ENCODE measurements at regions not wholly inside any gene's neighbourhood (a gene's known extent, or its start where the extent isn't known, plus 50 kb on each side); places are given as distances from the start of the nearest gene placed in this dataset.

- BruUV-seq (replicated peaks): no TSS peak
- no peaks in the 10 kb centered on the region for H3K79me2 ChIP-seq (ENCODE audit: insufficient read depth, low read length)
Measured at GRCh38 chr13:109314101-109314500, 472.3 kb downstream of the IRS2 start.

More at GRCh38 chr13:109314101-109314500, 472.3 kb downstream of the IRS2 start:
- Histone ChIP-seq H3K27me3 (ENCODE audit: insufficient read depth, low read length) (no peaks in the 10 kb centered on the region), H3K4me3 (replicated peaks in 1 of 2; ENCODE audit: low read depth in 1 of 2, low read length in 2 of 2) (no peak overlapping the region), H3K36me3 (ENCODE audit: control insufficient read depth in 1 of 2, insufficient read depth in 2 of 2, low read length in 2 of 2) (no peaks in the 10 kb centered on the region), H3K4me1 (ENCODE audit: control insufficient read depth in 1 of 2, insufficient read depth in 2 of 2, low read length in 2 of 2) (no peaks in the 10 kb centered on the region), H3K9me2 (ENCODE audit: insufficient read depth) (no peaks in the 10 kb centered on the region), H2AFZ (ENCODE audit: low read depth, low read length, poor library complexity, severe bottlenecking) (no peak overlapping the region), H4K20me1 (ENCODE audit: insufficient read depth) (no peaks in the 10 kb centered on the region), H3K9me3 (ENCODE audit: control insufficient read depth in 1 of 2, insufficient read depth in 1 of 2, low read depth in 1 of 2, low read length in 2 of 2) (no peaks in the 10 kb centered on the region), H3K9ac (ENCODE audit: low read length) (no peak overlapping the region), H3K27ac (ENCODE audit: low read depth, low read length) (no peak overlapping the region), H3K4me2 (ENCODE audit: low read length) (no peak overlapping the region)
- intact Hi-C loops (cut with micrococcal nuclease): no loop called here
- DNase-seq (ENCODE audit: low read depth, low spot score) (no peak), ATAC-seq (no peak)
- TF ChIP-seq CBX3 (IDR thresholded peaks at IDR 0.05; ENCODE audit: low read depth) (no peak), REST (IDR thresholded peaks at IDR 0.05; ENCODE audit: low read depth) (no peak), SRF (IDR thresholded peaks at IDR 0.05; ENCODE audit: low read depth) (no peak), ZNF274 (IDR thresholded peaks at IDR 0.05; ENCODE audit: low read depth, low read length) (no peak), EGR1 (IDR thresholded peaks at IDR 0.05; ENCODE audit: low read depth) (no peak), FOSL1 (IDR thresholded peaks at IDR 0.05; ENCODE audit: low read depth) (no peak), YY1 (IDR thresholded peaks at IDR 0.05; ENCODE audit: extremely low read depth, insufficient replicate concordance, low read depth, low read length) (no peak), POLR2AphosphoS5 (IDR thresholded peaks at IDR 0.05; ENCODE audit: low read depth, low read length) (no peak), SP1 (IDR thresholded peaks at IDR 0.05; ENCODE audit: low read depth) (no peak), EZH2 (IDR thresholded peaks at IDR 0.05) (no peak), CEBPB (IDR thresholded peaks at IDR 0.05; ENCODE audit: low read depth) (no peak), JUND (IDR thresholded peaks at IDR 0.05) (no peak), ZFX (IDR thresholded peaks at IDR 0.05) (no peak), TCF7L2 (IDR thresholded peaks at IDR 0.05; ENCODE audit: borderline replicate concordance, extremely low read depth, insufficient read depth, insufficient read length) (no peak), SIN3A (IDR thresholded peaks at IDR 0.05; ENCODE audit: low read depth) (no peak)
- TF ChIP-seq, protein P1, sequence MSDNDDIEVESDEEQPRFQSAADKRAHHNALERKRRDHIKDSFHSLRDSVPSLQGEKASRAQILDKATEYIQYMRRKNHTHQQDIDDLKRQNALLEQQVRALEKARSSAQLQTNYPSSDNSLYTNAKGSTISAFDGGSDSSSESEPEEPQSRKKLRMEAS (IDR thresholded peaks at IDR 0.05): no peak
- TF ChIP-seq, protein P2, sequence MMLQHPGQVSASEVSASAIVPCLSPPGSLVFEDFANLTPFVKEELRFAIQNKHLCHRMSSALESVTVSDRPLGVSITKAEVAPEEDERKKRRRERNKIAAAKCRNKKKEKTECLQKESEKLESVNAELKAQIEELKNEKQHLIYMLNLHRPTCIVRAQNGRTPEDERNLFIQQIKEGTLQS (IDR thresholded peaks at IDR 0.05): no peak
- TF ChIP-seq, protein P3, sequence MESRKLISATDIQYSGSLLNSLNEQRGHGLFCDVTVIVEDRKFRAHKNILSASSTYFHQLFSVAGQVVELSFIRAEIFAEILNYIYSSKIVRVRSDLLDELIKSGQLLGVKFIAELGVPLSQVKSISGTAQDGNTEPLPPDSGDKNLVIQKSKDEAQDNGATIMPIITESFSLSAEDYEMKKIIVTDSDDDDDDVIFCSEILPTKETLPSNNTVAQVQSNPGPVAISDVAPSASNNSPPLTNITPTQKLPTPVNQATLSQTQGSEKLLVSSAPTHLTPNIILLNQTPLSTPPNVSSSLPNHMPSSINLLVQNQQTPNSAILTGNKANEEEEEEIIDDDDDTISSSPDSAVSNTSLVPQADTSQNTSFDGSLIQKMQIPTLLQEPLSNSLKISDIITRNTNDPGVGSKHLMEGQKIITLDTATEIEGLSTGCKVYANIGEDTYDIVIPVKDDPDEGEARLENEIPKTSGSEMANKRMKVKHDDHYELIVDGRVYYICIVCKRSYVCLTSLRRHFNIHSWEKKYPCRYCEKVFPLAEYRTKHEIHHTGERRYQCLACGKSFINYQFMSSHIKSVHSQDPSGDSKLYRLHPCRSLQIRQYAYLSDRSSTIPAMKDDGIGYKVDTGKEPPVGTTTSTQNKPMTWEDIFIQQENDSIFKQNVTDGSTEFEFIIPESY (IDR thresholded peaks at IDR 0.05; ENCODE audit: extremely low read depth, insufficient replicate concordance, low read length): no peak
- POLR2A ChIA-PET: no interaction called here
- CTCF ChIA-PET: no interaction called here
- RAD21 ChIA-PET (ENCODE audit: low non-redundant PET in 1 of 2, low total read pairs in 2 of 2, uncharacterized antibody in 2 of 2, unreplicated experiment in 2 of 2): no interaction called here

Measured in HCT116 (cell line).